ENCODE measurements at regions not wholly inside any gene's neighbourhood (a gene's known extent, or its start where the extent isn't known, plus 50 kb on each side); places are given as distances from the start of the nearest gene placed in this dataset.
"Not testable (repeated sequence)": the region's sequence is repeated elsewhere in the genome, so short reads cannot be mapped to it uniquely, and the experiment has no call there.

- DNase-seq (ENCODE audit: low spot score) = no peak
These were observed 64.4 kb upstream of the NANOS1 start for GRCh38 chr10:118965096-118965495.

GRCh38 chr10:118965645-118966044 is 63.9 kb upstream of the NANOS1 start:
- no peak for DNase-seq (ENCODE audit: low spot score)

GRCh38 chr10:118966076-118966849 is 63.3 kb upstream of the NANOS1 start:
- no peak for DNase-seq (ENCODE audit: low spot score)

GRCh38 chr10:118966850-118967125 is 62.7 kb upstream of the NANOS1 start:
- DNase-seq (ENCODE audit: low spot score) = no peak

GRCh38 chr10:118967160-118967559 is 62.4 kb upstream of the NANOS1 start:
- DNase-seq (ENCODE audit: low spot score) = no peak

- no peak for DNase-seq (ENCODE audit: low spot score)
These were observed 61.5 kb upstream of the NANOS1 start for GRCh38 chr10:118968060-118968459.

- no peak for DNase-seq (ENCODE audit: low spot score)
These were observed 61.0 kb upstream of the NANOS1 start for GRCh38 chr10:118968482-118968881.

GRCh38 chr10:118969014-118969413 is 60.5 kb upstream of the NANOS1 start:
- no peak for DNase-seq (ENCODE audit: low spot score)

GRCh38 chr10:118970770-118971169 is 58.7 kb upstream of the NANOS1 start:
- DNase-seq (ENCODE audit: low spot score) = no peak

- no peak for DNase-seq (ENCODE audit: low spot score)
These were observed 58.3 kb upstream of the NANOS1 start for GRCh38 chr10:118971187-118971586.

GRCh38 chr10:118971876-118972275 is 57.6 kb upstream of the NANOS1 start:
- DNase-seq (ENCODE audit: low spot score) = no peak

GRCh38 chr10:118973744-118974143 is 55.8 kb upstream of the NANOS1 start:
- no peak for DNase-seq (ENCODE audit: low spot score)

GRCh38 chr10:118974951-118975350 is 54.6 kb upstream of the NANOS1 start:
- DNase-seq (ENCODE audit: low spot score) = no peak

GRCh38 chr10:118976219-118976618 is 53.3 kb upstream of the NANOS1 start:
- not testable (repeated sequence) for DNase-seq (ENCODE audit: low spot score)

GRCh38 chr10:118977022-118977599 is 52.4 kb upstream of the NANOS1 start:
- DNase-seq (ENCODE audit: low spot score) = no peak

GRCh38 chr10:118977835-118978234 is 51.7 kb upstream of the NANOS1 start:
- no peak for DNase-seq (ENCODE audit: low spot score)

GRCh38 chr10:118978316-118978997 is 51.1 kb upstream of the NANOS1 start:
- DNase-seq (ENCODE audit: low spot score) = no peak

GRCh38 chr10:118978998-118979350 is 50.5 kb upstream of the NANOS1 start:
- no peak for DNase-seq (ENCODE audit: low spot score)

GRCh38 chr10:118979661-118980060 is 49.9 kb upstream of the NANOS1 start:
- no peak for DNase-seq (ENCODE audit: low spot score)
